Progenitor cell of endocrine pancreas (in vitro differentiated cells): ENCODE measurements at regions not wholly inside any gene's neighbourhood (a gene's known extent, or its start where the extent isn't known, plus 50 kb on each side); places are given as distances from the start of the nearest gene placed in this dataset.

Experiments
- DNase-seq: peaks from one replicate; pipeline ENCODE4 v3.0.0; 2021; ENCODE audit warnings: low spot score; ENCODE audit not compliant: unreplicated experiment
- H3K27ac Mint-ChIP-seq: 2 replicates; pipeline ENCODE4 v1.8.0; 2021; ENCODE audit warnings: mild to moderate bottlenecking, moderate library complexity, mixed read lengths
- H3K27me3 Mint-ChIP-seq: 2 replicates; pipeline ENCODE4 v1.8.0; 2021; ENCODE audit warnings: mixed read lengths
- H3K36me3 Mint-ChIP-seq: 2 replicates; pipeline ENCODE4 v1.8.0; 2022; ENCODE audit warnings: mixed read lengths; ENCODE audit not compliant: insufficient read depth
- H3K4me1 Mint-ChIP-seq: 2 replicates; pipeline ENCODE4 v1.8.0; 2021; ENCODE audit warnings: low read depth, mixed read lengths
- H3K4me3 Mint-ChIP-seq: 2 replicates; pipeline ENCODE4 v1.8.0; 2021; ENCODE audit warnings: low read depth, mild to moderate bottlenecking, moderate library complexity, mixed read lengths
- H3K9me3 Mint-ChIP-seq: 2 replicates; pipeline ENCODE4 v1.8.0; 2021; ENCODE audit warnings: low read depth, mixed read lengths
- TF ChIP-seq, protein P1 (sequence below): fragments of 200-600 bp; sonication (generic); IDR thresholded peaks from one replicate; pipeline ENCODE4 v1.5.0; 2021; ENCODE audit warnings: antibody characterized with exemption, mild to moderate bottlenecking; ENCODE audit not compliant: unreplicated experiment

- TF ChIP-seq, protein P1, sequence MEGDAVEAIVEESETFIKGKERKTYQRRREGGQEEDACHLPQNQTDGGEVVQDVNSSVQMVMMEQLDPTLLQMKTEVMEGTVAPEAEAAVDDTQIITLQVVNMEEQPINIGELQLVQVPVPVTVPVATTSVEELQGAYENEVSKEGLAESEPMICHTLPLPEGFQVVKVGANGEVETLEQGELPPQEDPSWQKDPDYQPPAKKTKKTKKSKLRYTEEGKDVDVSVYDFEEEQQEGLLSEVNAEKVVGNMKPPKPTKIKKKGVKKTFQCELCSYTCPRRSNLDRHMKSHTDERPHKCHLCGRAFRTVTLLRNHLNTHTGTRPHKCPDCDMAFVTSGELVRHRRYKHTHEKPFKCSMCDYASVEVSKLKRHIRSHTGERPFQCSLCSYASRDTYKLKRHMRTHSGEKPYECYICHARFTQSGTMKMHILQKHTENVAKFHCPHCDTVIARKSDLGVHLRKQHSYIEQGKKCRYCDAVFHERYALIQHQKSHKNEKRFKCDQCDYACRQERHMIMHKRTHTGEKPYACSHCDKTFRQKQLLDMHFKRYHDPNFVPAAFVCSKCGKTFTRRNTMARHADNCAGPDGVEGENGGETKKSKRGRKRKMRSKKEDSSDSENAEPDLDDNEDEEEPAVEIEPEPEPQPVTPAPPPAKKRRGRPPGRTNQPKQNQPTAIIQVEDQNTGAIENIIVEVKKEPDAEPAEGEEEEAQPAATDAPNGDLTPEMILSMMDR = no peak
- no peak overlapping the region for H3K4me3 Mint-ChIP-seq
- H3K27me3 Mint-ChIP-seq = peaks cover 15% of the 10 kb centered on the region
- no peaks in the 10 kb centered on the region for H3K9me3 Mint-ChIP-seq
- no peak for DNase-seq
- no peaks in the 10 kb centered on the region for H3K36me3 Mint-ChIP-seq
- no peak overlapping the region for H3K27ac Mint-ChIP-seq
- no peaks in the 10 kb centered on the region for H3K4me1 Mint-ChIP-seq
Observed at GRCh38 chr16:22971346-22971924, 157.5 kb downstream of the HS3ST2 start.

DNA sequence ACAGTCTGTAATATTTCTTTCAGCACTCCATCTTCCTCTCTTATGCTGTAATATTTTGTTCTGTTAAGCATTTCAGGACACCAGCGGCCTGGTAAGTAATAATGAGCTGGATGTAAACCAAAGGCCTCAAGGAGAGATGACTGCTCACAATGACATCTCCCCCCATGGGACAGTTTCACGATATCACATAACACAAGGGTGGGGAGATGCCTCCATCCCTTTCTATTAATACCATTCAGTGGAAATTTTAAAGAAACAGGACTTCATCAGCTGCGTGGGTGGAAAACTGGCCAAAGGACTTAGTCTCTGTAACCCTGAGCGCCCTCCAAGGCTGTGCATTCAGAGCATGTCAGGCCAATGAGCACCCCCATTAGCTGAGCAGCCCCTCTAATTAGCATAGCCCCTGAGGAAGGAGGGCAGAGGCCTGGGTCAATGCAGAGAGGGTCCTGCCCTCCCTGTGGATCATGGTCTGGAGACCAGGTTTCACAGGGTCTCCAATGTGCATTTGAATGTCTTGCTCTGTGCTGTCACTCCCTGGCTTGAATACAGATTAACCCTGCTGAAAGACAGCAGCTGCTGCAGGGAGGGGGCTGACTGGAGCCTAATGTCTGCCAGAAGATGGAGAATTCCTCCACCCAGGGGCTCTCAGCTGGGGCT is 156.4 kb downstream of the HS3ST2 start:
- no peak for DNase-seq
- Mint-ChIP-seq H3K36me3 (no peaks in the 10 kb centered on the region), H3K27ac (no peak overlapping the region)

DNA sequence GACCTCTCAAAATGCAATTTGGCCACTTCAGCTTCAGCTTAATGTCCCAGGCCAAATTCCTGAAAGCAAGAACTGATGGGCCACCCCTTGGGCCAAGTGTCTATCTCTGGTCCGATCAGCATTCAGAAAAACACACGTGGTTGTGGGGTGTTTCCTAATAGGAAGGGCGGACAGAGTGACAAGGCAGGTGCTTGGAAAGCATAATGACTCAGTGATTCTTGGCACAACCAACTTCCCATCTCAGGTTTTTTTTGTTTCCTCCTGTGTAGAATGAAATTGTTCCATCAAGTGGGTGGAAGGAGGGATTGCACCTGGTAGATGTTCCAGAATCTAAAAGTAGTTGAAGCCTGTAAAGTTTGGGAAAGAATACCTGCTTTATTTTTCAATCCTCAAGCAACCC is 155.6 kb downstream of the HS3ST2 start:
- Mint-ChIP-seq H3K36me3 (no peaks in the 10 kb centered on the region), H3K9me3 (no peaks in the 10 kb centered on the region), H3K27me3 (peaks cover 24% of the 10 kb centered on the region), H3K4me3 (no peak overlapping the region), H3K4me1 (no peaks in the 10 kb centered on the region), H3K27ac (no peak overlapping the region)
- TF ChIP-seq, protein P1 = no peak
- no peak for DNase-seq

More for the DNA sequence above, 156.4 kb downstream of the HS3ST2 start:
- TF ChIP-seq, protein P1 = no peak
- Mint-ChIP-seq H3K27me3 (peaks cover 20% of the 10 kb centered on the region), H3K4me1 (no peaks in the 10 kb centered on the region), H3K4me3 (no peak overlapping the region), H3K9me3 (no peaks in the 10 kb centered on the region)

DNA sequence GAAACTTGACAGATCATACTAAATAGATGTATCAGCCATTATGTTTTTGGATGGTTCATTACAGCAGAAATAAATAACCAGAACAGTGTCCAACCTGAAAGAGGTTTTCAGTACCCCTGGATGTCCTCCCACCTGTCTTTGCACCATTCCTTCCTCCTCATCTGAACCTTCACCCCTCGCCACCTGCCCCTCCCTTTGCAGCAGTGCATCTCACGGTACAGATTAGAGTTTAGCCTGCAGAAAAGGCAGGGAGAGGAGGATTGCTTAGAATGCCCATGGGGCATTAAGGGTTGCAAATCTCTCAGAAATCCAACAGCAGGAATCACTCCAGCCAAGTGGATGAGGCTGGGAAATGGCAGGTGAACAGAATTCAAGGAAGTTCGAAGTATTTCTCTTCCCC is 155.0 kb downstream of the HS3ST2 start:
- no peaks in the 10 kb centered on the region for H3K9me3 Mint-ChIP-seq
- no peaks in the 10 kb centered on the region for H3K36me3 Mint-ChIP-seq
- no peaks in the 10 kb centered on the region for H3K4me1 Mint-ChIP-seq
- no peak for DNase-seq
- TF ChIP-seq, protein P1 = no peak
- no peak overlapping the region for H3K27ac Mint-ChIP-seq
- no peak overlapping the region for H3K4me3 Mint-ChIP-seq
- peaks cover 24% of the 10 kb centered on the region for H3K27me3 Mint-ChIP-seq

DNA sequence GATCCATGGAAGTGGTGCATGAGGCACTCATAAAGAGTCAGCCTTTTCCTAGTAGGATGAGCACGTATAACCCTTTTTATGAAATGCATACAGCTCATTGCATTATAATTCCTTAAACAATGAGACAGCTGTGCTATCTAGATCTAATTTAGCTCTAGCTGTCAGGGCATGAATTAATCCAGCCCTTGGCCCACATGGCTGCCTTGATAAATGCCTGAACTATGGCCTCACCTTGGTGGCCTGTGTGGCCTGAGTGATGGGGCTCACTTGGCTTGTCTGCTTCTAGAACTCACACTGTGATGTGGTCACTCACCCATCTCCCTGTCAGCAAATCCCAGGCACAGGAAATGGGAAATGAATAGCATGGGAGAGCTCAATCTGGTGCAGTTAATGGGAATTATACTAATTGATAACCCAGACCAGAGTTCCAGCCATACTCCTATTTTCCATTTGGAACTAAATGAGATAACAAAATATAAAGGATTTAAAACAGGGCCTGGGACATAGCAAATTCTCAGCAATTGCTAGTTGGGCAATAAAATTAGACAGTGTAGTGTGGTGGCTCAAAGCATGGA is 153.6 kb downstream of the HS3ST2 start:
- Mint-ChIP-seq H3K27ac (no peak overlapping the region), H3K4me1 (no peaks in the 10 kb centered on the region), H3K27me3 (peaks cover 25% of the 10 kb centered on the region)

More for the DNA sequence above, 153.6 kb downstream of the HS3ST2 start:
- no peaks in the 10 kb centered on the region for H3K9me3 Mint-ChIP-seq
- H3K36me3 Mint-ChIP-seq = no peaks in the 10 kb centered on the region
- TF ChIP-seq, protein P1 = no peak
- H3K4me3 Mint-ChIP-seq = no peak overlapping the region
- DNase-seq = no peak
